Activated CD4-positive, alpha-beta T cell treated with anti-CD3 and anti-CD28 coated beads for 48 hours (primary cell): ENCODE measurements at regions not wholly inside any gene's neighbourhood (a gene's known extent, or its start where the extent isn't known, plus 50 kb on each side); places are given as distances from the start of the nearest gene placed in this dataset.
"Not testable (repeated sequence)": the region's sequence is repeated elsewhere in the genome, so short reads cannot be mapped to it uniquely, and the experiment has no call there.

ENCODE experiments used
- DNase-seq: peaks from one replicate; pipeline ENCODE4 v3.0.0-alpha.2; 2020

DNA sequence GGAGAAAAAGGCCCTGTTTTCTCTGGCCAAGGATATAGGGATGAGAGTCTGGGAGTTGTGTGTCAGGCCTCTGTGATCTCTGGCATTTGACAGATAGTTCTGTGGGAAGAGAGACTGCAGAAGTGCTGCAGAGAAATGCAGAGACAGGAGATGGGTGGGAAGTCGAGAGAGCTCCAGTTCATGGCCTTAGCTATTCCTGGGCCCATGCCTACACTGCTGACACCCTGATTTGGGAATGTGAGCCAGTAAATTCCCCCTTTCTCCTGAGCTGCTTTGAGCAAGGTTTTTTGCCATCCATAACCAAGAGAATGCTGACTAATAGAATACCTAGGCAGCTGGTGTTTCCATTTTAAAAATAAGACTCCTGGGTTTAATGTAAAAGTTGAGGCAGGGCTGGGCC is 59.3 kb downstream of the EBLN2 start:
- no peak for DNase-seq

GRCh38 chr3:73121669-73122331 is 60.3 kb downstream of the EBLN2 start:
- DNase-seq = no peak

- DNase-seq = no peak
These were observed 72.6 kb downstream of the EBLN2 start for GRCh38 chr3:73134034-73134433.

- DNase-seq = no peak
These were observed 75.5 kb downstream of the EBLN2 start for GRCh38 chr3:73136941-73137340.

- DNase-seq = no peak
These were observed 76.4 kb downstream of the EBLN2 start for GRCh38 chr3:73137736-73138403.

DNA sequence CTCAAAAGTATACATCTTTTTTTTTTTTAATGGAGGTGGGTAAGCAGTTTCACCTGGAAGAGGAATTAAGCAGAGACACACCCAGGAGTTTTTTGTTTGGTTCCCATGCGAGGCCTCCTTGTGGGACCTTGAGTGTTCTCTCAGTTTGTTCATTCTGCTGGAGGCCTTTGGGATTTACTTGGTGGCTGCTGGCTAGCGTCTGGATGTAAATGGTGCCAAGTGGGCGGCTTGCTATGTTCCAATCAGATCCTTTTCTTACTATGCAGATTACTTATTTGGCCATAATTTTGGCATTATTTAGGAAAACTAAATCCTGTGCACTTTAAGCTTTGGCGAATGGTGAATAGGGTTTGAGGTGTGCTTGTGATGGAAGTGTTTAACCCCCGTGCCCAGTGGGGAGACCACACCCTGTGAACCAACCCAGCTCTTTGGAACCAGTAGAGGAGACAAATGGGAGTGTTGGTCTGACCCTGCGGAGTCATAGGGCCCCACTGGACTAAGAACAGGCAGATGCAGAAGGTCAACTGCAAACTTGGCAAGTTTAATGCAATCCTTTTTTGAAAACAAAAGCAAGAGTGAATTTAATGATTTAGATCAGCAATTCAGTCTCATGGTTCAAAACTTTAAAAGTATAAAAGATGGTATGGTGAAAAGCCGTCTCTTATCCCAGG is 79.4 kb downstream of the EBLN2 start:
- DNase-seq = no peak

DNA sequence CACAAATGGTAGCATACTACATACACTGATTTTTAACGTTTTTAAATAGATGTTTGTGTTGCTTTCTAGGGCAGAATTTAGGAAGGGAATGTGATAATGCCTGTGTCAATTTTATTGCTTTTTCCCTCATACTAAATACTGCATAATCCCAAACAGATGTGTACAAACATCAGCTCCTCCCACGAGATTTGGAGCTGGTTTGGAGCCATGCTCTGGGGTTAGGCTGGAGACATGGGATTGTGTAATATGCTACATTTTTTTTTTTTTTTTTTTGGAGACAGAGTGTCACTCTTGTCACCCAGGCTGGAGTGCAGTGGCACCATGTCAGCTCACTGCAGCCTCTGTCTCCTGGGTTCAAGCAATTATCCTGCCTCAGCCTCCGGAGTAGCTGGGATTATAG is 80.1 kb downstream of the EBLN2 start:
- DNase-seq = no peak

DNA sequence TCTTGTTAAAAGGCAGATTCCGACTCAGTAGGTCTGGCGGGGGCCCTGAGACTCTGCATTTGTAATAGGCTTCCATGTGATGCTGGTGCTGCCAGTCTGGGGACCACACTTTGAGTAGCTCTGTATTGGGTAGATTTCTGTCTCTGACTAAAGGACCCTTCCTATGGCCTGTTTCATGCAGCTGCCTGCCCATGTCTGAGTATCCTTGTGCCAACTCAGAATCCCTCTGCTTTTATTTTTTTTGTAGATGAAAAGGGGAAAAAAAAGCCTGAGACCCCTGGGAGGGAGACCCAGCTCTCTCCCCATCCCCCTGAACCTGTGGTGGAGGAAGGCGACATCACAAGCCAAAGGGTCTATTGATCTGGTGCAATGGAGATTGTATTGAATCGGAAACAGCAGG is 81.9 kb downstream of the EBLN2 start:
- DNase-seq = no peak

DNA sequence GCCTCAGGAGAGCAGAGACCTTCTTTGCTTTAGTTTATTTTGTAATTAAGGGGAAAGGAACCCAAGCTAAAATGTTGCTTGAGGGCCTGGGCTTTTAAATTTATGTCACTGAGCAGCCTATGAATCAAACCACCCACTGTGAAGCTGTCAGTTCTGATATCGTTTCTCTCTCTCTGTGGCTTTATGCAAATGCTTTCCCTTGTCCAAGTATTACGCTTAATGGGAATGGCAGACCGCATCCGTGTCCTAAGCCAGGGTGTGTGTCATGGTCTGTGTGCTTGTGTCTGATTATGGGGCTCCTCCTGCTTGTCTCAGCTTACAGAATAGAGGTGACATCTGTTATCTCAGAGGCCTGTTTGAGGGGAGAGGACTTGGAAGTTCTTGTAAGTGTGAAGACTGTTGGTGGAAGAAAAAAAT is 82.4 kb downstream of the EBLN2 start:
- DNase-seq = no peak

- DNase-seq = no peak
These were observed 82.8 kb downstream of the EBLN2 start for GRCh38 chr3:73144276-73144675.

DNA sequence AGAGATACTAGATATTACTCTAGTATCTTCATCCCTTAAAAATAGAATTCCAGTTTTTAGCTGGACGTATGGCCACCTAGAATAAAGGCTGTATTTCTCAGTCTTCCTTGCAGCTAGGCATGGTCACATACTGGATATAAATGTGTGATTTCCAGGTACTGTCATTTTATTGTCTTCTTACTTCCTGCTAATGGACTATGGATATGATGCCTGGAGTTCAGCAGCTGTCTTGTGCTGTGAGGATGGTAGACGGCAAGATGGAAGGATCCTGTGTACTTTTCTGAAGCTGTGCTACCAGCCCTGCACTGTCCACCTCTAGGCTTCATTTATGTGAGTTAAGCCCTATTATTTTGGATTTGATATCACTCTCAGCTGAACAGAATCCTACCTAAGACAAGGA is 83.4 kb downstream of the EBLN2 start:
- DNase-seq = no peak

DNA sequence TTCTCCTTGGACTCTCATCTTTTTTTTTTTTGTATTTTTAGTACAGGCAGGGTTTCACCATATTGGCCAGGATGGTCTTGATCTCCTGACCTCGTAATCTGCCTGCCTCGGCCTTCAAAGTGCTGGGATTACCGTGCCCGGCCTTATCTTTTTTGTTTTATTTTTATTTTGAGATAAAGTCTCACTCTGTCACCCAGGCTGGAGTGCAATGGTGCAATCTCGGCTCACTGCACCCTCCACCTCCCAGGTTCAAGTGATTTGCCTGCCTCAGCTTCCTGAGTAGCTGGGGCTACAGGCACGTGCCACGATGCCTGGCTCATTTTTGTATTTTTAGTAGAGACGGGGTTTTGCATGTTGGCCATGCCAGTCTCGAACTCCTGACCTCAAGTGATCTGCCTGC is 86.0 kb downstream of the EBLN2 start:
- DNase-seq = not testable (repeated sequence)

- DNase-seq = no peak
These were observed 86.7 kb downstream of the EBLN2 start for GRCh38 chr3:73148206-73148605.

- no peak for DNase-seq
These were observed 87.2 kb downstream of the EBLN2 start for GRCh38 chr3:73148682-73149081.

DNA sequence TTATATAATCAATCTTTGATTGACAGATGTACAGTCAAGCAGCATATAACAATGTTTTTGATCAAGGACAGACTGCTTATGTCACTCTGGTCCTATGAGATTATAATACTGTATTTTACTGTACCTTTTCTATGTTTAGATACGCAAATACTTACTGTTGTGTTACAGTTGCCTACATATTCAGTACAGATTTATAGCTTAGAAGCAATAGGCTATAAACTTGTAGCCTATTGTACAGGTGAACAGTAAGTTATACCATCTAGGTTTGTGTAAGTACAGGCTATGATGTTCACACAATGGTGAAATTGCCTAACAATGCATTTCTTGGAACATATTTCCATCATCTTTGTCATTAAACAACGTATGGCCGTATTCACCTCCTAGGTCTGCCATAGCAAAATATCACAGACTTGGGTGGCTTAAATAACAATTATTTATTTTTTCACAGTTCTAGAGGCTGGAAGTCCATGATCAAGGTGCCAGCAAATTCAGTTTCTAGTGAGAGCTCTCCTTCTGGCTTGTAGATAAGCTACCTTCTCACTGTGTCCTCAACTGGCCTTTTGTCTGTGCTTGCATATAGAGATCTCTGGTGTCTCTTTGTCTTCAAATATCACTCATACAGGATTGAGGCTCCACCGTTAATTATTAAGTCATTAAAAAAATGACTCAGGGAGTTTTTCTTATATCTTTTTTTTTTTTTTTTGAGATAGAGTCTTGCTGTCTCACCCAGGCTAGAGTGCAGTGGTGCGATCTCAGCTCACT is 89.1 kb downstream of the EBLN2 start:
- no peak for DNase-seq

- DNase-seq = not testable (repeated sequence)
These were observed 91.1 kb downstream of the EBLN2 start for GRCh38 chr3:73152571-73152970.

- not testable (repeated sequence) for DNase-seq
These were observed 91.6 kb downstream of the EBLN2 start for GRCh38 chr3:73153057-73153456.

DNA sequence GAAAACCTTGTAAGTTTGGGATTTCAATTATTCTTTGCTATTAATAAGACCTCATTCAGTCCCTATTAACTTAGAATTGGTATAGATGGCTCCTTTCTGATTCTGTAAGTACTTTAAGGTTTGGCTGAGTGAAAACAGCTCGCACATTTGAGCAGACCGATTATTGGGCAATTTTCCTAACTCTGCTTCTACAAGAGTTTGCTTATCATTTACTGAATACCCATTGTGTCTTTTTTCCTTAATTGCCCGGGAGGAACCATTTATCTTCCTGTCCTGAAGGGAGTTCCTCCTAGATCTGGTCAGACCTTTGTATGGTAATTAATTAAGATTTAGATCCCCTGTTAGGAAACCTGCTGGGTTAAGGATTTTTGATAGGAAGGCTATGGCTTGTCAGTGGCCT is 92.8 kb downstream of the EBLN2 start:
- not testable (repeated sequence) for DNase-seq

GRCh38 chr3:73155441-73155840 is 94.0 kb downstream of the EBLN2 start:
- DNase-seq = not testable (repeated sequence)

- no peak for DNase-seq
These were observed 103.2 kb downstream of the EBLN2 start for GRCh38 chr3:73164622-73165021.

DNA sequence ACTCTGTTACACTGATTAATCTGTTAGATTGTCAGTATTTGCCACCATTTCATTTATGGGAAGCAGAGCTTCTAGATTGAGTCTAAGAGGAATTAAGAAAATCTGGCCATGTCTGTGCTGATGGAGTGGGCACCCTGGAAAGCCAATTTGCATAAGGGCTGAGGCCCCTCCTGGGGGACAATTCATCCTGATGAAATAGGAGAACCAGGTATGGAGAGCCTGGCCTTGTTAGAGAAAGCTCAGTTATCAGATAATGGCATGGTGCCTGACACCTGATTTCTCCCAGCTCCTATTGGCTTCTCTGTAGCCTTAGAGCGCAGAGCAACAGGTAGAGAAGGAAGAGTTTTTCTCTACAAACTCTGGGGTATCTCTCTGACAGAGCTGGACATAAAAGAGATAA is 114.2 kb downstream of the EBLN2 start:
- DNase-seq = no peak

DNA sequence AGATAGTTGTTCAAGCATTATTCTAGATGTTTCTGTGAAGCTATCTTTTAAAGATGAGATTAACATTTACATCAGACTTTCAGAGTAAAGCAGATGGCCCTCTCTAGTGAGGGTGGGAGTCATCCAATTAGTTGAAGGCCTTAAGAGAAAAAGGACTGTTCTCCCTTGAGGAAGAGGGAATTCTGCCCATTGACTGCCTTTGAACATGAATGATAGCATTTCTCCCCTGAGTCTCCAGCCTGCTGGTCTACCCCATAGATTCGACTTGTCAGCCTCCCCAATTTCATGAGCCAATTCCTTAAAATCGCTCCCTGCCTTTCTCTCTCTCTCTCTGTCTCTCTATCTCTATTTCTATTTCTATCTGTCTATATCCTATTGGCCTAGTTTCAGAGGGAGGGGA is 115.5 kb downstream of the EBLN2 start:
- no peak for DNase-seq

GRCh38 chr3:73177827-73178226 is 116.4 kb downstream of the EBLN2 start:
- DNase-seq = no peak

- DNase-seq = no peak
These were observed 118.1 kb downstream of the EBLN2 start for GRCh38 chr3:73179601-73180000.
